NCI-H187 (cell line): ENCODE measurements at regions not wholly inside any gene's neighbourhood (a gene's known extent, or its start where the extent isn't known, plus 50 kb on each side); places are given as distances from the start of the nearest gene placed in this dataset.
"Not testable (repeated sequence)": the region's sequence is repeated elsewhere in the genome, so short reads cannot be mapped to it uniquely, and the experiment has no call there.

Experiments used
- DNase-seq, 2 experiments: peaks; one replicate each; lab custom pipeline; 2025; lab: John Stamatoyannopoulos, UW

GRCh38 chr2:22110244-22110651 lies 986.5 kb downstream of the TDRD15 start:
- DNase-seq: no peak

- DNase-seq: no peak
These were observed 1000.2 kb downstream of the TDRD15 start for GRCh38 chr2:22124003-22124402.

- DNase-seq: no peak
These were observed 1002.3 kb downstream of the TDRD15 start for GRCh38 chr2:22126106-22126505.

GRCh38 chr2:22126978-22127377 lies 1003.2 kb downstream of the TDRD15 start:
- DNase-seq: no peak

- DNase-seq: no peak
These were observed 1010.7 kb downstream of the TDRD15 start for GRCh38 chr2:22134421-22134820.

- DNase-seq: no peak
These were observed 1012.7 kb downstream of the TDRD15 start for GRCh38 chr2:22136446-22136845.

- no peak for DNase-seq
These were observed 1020.1 kb downstream of the TDRD15 start for GRCh38 chr2:22143840-22144239.

GRCh38 chr2:22153931-22154613 lies 1030.3 kb downstream of the TDRD15 start:
- no peak for DNase-seq

GRCh38 chr2:22156661-22157060 lies 1032.9 kb downstream of the TDRD15 start:
- DNase-seq: not testable (repeated sequence)

- no peak for DNase-seq
These were observed 1043.5 kb downstream of the TDRD15 start for GRCh38 chr2:22167256-22167655.

GRCh38 chr2:22175003-22175402 lies 1051.2 kb downstream of the TDRD15 start:
- DNase-seq: no peak

- DNase-seq: no peak
These were observed 1061.5 kb downstream of the TDRD15 start for GRCh38 chr2:22185251-22185650.

GRCh38 chr2:22186261-22186828 lies 1062.6 kb downstream of the TDRD15 start:
- not testable (repeated sequence) for DNase-seq

- DNase-seq: no peak
These were observed 1066.2 kb downstream of the TDRD15 start for GRCh38 chr2:22189893-22190480.

- DNase-seq: no peak
These were observed 1070.5 kb downstream of the TDRD15 start for GRCh38 chr2:22194218-22194617.

GRCh38 chr2:22196806-22197205 lies 1073.0 kb downstream of the TDRD15 start:
- DNase-seq: no peak

GRCh38 chr2:22198381-22199283 lies 1074.9 kb downstream of the TDRD15 start:
- no peak for DNase-seq

GRCh38 chr2:22199994-22200393 lies 1076.2 kb downstream of the TDRD15 start:
- DNase-seq: no peak

- no peak for DNase-seq
These were observed 1085.8 kb downstream of the TDRD15 start for GRCh38 chr2:22209545-22209944.

GRCh38 chr2:22213237-22213636 lies 1089.5 kb downstream of the TDRD15 start:
- no peak for DNase-seq

- DNase-seq: no peak
These were observed 1091.7 kb downstream of the TDRD15 start for GRCh38 chr2:22215517-22215916.

- DNase-seq: no peak
These were observed 1094.1 kb downstream of the TDRD15 start for GRCh38 chr2:22217881-22218280.

GRCh38 chr2:22221006-22221405 lies 1097.2 kb downstream of the TDRD15 start:
- DNase-seq: no peak
